K562 (cell line): ENCODE measurements at regions not wholly inside any gene's neighbourhood (a gene's known extent, or its start where the extent isn't known, plus 50 kb on each side); places are given as distances from the start of the nearest gene placed in this dataset.
A peak's percentile ranks its signal among the peaks of the same experiment; 100 is the strongest.
"Not testable (repeated sequence)": the region's sequence is repeated elsewhere in the genome, so short reads cannot be mapped to it uniquely, and the experiment has no call there.

ENCODE experiments used
- ARID1B ChIP-seq: fragments of 450-650 bp; IDR thresholded peaks from 2 replicates; pipeline ENCODE4 v1.6.1; 2016; ENCODE audit warnings: antibody characterized with exemption, mild to moderate bottlenecking, inconsistent platforms
- ATF1 ChIP-seq, 2 experiments: fragments of 450-650 bp in 1 of 2; IDR thresholded peaks; 2 replicates each; pipeline ENCODE4 v1.6.1; 2016; ENCODE audit warnings: missing compliant biosample characterization in 1 of 2, missing genetic modification characterization in 1 of 2
- BACH1 ChIP-seq: fragments of 200-800 bp; sonication (Bioruptor generic); IDR thresholded peaks from 2 replicates; pipeline ENCODE4 v1.6.1; 2016; ENCODE audit warnings: missing genetic modification characterization, missing compliant biosample characterization
- EGR1 ChIP-seq: fragments of 450-650 bp; conservative IDR thresholded peaks from 2 replicates; pipeline ENCODE4 v1.6.1; 2017; ENCODE audit warnings: mild to moderate bottlenecking
- PBX2 ChIP-seq, 2 experiments: IDR thresholded peaks in 1 of 2; conservative IDR thresholded peaks in 1 of 2; 2 replicates each; pipeline ENCODE4 v1.6.1; 2016; ENCODE audit warnings: low read depth in 2 of 2, mild to moderate bottlenecking in 1 of 2, missing compliant biosample characterization in 1 of 2, missing genetic modification characterization in 1 of 2, moderate library complexity in 1 of 2
- STAT5A ChIP-seq: IDR thresholded peaks from 2 replicates; pipeline ENCODE4 v1.6.1; 2012; ENCODE audit warnings: low read length, inconsistent platforms, borderline replicate concordance
- ZNF395 ChIP-seq: fragments of 200-800 bp; sonication (Bioruptor generic); IDR thresholded peaks from 2 replicates; pipeline ENCODE4 v1.6.1; 2017; ENCODE audit warnings: missing genetic modification characterization, missing compliant biosample characterization
- ZNF639 ChIP-seq, 2 experiments: fragments of 200-800 bp in 1 of 2; sonication (Bioruptor generic) in 1 of 2; sonication (generic) in 1 of 2; formaldehyde crosslinking in 1 of 2; IDR thresholded peaks in 1 of 2; conservative IDR thresholded peaks in 1 of 2; 2 replicates each; pipeline versions ENCODE4 v1.5.0 to v1.6.1; 2016 to 2020; ENCODE audit warnings: missing compliant biosample characterization in 1 of 2, missing genetic modification characterization in 1 of 2, missing genetic modification reagents in 1 of 2
- TF ChIP-seq, protein P1 (sequence below): fragments of 450-650 bp; IDR thresholded peaks from 2 replicates; pipeline ENCODE4 v1.6.1; 2016
- TF ChIP-seq, protein P2 (sequence below), 3 experiments: fragments of 200-800 bp in 1 of 3; sonication (Bioruptor generic) in 1 of 3; sonication (generic) in 1 of 3; formaldehyde crosslinking in 1 of 3; IDR thresholded peaks; 2 replicates each; pipeline versions ENCODE4 v1.6.1 to v1.8.0; 2016 to 2022; ENCODE audit warnings: mild to moderate bottlenecking in 2 of 3, missing compliant biosample characterization in 2 of 3, missing genetic modification characterization in 2 of 3, missing genetic modification reagents in 1 of 3

DNA sequence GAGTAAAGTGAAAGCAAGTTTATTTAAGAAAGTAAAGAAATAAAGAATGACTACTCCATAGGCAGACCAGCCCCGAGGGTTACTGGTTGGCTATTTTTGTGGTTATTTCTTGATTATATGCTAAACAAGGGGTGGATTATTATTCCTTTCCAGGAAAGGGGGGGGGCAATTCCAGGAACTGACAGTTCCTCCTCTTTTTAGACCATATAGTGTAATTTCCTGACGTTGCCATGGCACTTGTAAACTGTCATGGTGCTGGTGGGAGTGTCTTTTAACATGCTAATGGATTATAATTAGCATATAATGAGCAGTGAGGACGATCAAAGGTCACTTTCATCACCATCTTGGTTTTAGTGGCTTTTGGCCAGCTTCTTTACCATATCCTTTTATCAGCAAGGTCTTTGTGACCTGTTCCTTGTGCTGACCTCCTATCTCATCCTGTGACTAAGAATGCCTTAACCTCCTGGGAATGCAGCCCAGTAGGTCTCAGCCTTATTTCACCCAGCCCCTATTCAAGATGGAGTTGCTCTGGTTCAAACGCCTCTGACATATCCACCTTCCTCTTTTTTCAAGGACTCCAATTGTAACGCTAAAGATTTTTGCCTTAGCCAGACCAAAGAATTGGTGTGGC lies 104.1 kb downstream of the FAM72C start (continued):
- TF ChIP-seq, protein P1, sequence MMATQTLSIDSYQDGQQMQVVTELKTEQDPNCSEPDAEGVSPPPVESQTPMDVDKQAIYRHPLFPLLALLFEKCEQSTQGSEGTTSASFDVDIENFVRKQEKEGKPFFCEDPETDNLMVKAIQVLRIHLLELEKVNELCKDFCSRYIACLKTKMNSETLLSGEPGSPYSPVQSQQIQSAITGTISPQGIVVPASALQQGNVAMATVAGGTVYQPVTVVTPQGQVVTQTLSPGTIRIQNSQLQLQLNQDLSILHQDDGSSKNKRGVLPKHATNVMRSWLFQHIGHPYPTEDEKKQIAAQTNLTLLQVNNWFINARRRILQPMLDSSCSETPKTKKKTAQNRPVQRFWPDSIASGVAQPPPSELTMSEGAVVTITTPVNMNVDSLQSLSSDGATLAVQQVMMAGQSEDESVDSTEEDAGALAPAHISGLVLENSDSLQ: peak; percentile 84
- TF ChIP-seq STAT5A (peak; percentile 71), ARID1B (peak; percentile 35; the same call in 1 of the 2 replicates), PBX2 (tag; conservative IDR thresholded peaks at IDR 0.05; ENCODE audit: low read depth) (peak; percentile 55; the same call in 1 of the 2 replicates), ZNF639 (CRISPR knock-in tag; conservative IDR thresholded peaks at IDR 0.05 in 1 of 2, IDR thresholded peaks at IDR 0.05 in 1 of 2) (0 out of 4 replicates have a peak, but pooled peaks of 1 of the 2 experiments have one; percentile 20), ZNF395 (CRISPR knock-in tag) (peak; percentile 55; the same call in 1 of the 2 replicates), BACH1 (tag) (peak; percentile 59; the same call in 1 of the 2 replicates), ATF1 (tag; IDR thresholded peaks at IDR 0.05) (peak; percentile 56), EGR1 (0 out of 2 replicates have a peak, but pooled peaks have one; percentile 19)
- not testable (repeated sequence) for TF ChIP-seq PBX2 (CRISPR knock-in tag; IDR thresholded peaks at IDR 0.05; ENCODE audit: low read depth); ATF1 (CRISPR knock-in tag; IDR thresholded peaks at IDR 0.05)
- TF ChIP-seq, protein P2, sequence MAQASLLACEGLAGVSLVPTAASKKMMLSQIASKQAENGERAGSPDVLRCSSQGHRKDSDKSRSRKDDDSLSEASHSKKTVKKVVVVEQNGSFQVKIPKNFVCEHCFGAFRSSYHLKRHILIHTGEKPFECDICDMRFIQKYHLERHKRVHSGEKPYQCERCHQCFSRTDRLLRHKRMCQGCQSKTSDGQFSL (CRISPR knock-in tag; IDR thresholded peaks at IDR 0.05): peak; percentile 82
- TF ChIP-seq, protein P2 (tag; IDR thresholded peaks at IDR 0.05): peak in 1 of 2 experiments; percentile 77; a peak in 2 of 4 replicates
